ENCODE measurements at regions not wholly inside any gene's neighbourhood (a gene's known extent, or its start where the extent isn't known, plus 50 kb on each side); places are given as distances from the start of the nearest gene placed in this dataset.

DNA sequence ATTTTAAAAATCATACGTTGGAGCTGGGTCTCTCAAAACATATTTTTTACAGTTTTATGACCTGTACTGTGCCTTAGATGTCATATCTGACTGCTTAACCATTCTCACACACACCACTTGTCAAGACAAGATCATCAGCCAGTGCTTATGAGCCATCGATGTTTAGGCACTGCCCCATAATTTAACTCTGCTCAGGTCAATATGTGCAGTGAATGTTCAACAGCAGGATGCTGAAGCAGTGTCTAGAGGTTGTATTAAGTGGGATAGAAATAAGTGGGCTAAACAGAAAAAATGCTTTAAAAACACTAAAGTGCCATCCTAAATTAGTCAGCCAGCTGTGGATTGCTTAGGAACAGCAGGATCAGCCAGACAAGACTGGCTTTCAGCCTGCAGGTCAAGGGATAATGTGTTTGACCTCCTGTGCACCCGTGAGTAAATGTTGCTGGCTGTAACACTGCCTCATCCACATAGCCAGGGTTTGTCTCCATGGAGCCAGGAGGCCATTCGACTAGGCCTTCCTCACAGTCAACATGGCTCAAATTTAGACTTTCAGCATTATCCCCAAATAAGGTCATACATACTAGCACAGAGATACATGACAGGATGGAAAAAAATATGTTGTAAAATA, 139.0 kb upstream of the NXPH2 start:
- ChIA-PET CTCF (no interaction called here), POLR2A (no interaction called here)
- Histone ChIP-seq H3K27me3 (ENCODE audit: control insufficient read depth, insufficient read depth, low read length) (no peaks in the 10 kb centered on the region), H3K4me3 (ENCODE audit: low read depth, low read length) (no peak overlapping the region), H3K9me3 (ENCODE audit: control insufficient read depth, insufficient read depth, low read length) (peaks cover 19% of the 10 kb centered on the region), H3K27ac (ENCODE audit: low read depth, low read length) (no peak overlapping the region)
- TF ChIP-seq, protein P1, sequence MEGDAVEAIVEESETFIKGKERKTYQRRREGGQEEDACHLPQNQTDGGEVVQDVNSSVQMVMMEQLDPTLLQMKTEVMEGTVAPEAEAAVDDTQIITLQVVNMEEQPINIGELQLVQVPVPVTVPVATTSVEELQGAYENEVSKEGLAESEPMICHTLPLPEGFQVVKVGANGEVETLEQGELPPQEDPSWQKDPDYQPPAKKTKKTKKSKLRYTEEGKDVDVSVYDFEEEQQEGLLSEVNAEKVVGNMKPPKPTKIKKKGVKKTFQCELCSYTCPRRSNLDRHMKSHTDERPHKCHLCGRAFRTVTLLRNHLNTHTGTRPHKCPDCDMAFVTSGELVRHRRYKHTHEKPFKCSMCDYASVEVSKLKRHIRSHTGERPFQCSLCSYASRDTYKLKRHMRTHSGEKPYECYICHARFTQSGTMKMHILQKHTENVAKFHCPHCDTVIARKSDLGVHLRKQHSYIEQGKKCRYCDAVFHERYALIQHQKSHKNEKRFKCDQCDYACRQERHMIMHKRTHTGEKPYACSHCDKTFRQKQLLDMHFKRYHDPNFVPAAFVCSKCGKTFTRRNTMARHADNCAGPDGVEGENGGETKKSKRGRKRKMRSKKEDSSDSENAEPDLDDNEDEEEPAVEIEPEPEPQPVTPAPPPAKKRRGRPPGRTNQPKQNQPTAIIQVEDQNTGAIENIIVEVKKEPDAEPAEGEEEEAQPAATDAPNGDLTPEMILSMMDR (IDR thresholded peaks at IDR 0.05; ENCODE audit: low read depth, low read length): no peak
- DNase-seq (ENCODE audit: low read depth, low spot score): no peak

DNA sequence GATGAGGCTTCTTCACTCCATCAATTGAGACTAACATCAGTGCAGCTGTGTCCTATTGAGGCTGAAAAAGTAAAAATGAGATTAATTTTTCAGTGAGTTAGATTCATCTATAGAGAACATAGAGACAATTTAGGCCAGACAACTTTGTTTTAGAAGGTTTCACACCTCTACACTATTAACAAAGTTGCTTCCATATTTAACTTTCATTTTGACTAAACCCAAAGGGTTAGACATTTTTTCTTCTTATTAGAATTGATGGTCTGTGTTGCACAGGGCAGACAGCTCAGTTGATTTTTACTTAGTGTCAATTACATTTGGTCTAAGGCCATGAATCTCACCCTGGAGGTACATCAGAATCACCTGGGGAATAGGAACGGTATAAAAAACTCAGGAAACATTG, 130.2 kb upstream of the NXPH2 start:
- no peaks in the 10 kb centered on the region for H3K9me3 ChIP-seq (ENCODE audit: control insufficient read depth, insufficient read depth, low read length)
- ChIA-PET POLR2A (no interaction called here), CTCF (no interaction called here)
- H3K27me3 ChIP-seq (ENCODE audit: control insufficient read depth, insufficient read depth, low read length): no peaks in the 10 kb centered on the region
- no peak overlapping the region for H3K4me3 ChIP-seq (ENCODE audit: low read depth, low read length)
- TF ChIP-seq, protein P1 (IDR thresholded peaks at IDR 0.05; ENCODE audit: low read depth, low read length): no peak
- no peak overlapping the region for H3K27ac ChIP-seq (ENCODE audit: low read depth, low read length)
- DNase-seq (ENCODE audit: low read depth, low spot score): no peak

DNA sequence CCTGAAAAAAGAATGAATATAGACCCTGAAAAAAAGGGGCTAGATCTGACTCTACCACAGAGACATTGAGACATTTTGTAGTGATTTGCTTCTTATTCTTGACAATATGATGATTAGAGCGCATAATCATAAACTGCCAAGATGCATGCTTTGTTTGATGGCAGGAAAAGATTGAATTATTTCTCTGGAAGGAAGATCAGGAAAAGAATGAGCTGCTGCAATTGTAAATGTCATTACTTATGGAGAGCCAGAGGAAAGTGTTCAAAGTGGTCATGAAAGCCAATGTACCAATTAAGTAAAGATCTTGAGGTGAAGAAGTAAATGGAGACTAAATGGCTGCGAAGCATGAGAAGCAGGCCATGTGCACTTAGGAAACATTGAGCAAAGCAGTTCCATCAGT, 126.4 kb upstream of the NXPH2 start:
- H3K27me3 ChIP-seq (ENCODE audit: control insufficient read depth, insufficient read depth, low read length): no peaks in the 10 kb centered on the region
- ChIA-PET POLR2A (no interaction called here), CTCF (no interaction called here)
- TF ChIP-seq, protein P1 (IDR thresholded peaks at IDR 0.05; ENCODE audit: low read depth, low read length): no peak
- no peak overlapping the region for H3K4me3 ChIP-seq (ENCODE audit: low read depth, low read length)
- H3K27ac ChIP-seq (ENCODE audit: low read depth, low read length): no peak overlapping the region
- no peak for DNase-seq (ENCODE audit: low read depth, low spot score)
- peaks cover 11% of the 10 kb centered on the region for H3K9me3 ChIP-seq (ENCODE audit: control insufficient read depth, insufficient read depth, low read length)

DNA sequence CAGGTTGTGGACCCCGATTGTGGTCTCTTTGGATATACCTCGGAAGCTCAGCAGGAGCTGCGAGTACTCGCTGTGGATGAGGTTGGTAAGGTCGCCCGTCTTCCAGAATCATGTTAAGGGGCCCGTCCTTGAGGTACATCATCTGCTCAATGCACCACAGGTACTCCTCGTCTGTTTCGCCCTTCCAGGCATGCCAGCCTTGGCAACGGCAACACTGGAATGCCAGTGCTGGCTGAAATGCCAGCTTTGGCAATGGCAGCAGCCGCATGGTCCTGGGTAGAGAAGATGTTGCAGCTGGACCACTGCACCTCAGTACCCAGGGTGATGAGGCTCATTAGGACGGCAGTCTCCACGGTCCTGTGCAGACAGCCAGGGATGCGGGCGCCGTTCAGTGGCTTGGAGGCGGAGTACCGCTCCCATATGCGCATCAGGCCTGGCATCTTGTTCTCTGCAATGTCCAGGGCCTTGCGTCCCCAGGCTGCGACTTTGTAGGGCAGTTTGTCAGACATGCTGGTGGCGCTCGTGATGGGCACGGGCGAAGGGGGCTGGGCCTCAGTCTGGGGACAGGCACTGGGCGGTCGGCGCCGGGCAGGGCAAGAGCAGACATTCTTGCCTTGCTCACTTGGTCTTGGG, 122.2 kb upstream of the NXPH2 start:
- Histone ChIP-seq H3K27ac (ENCODE audit: low read depth, low read length) (no peak overlapping the region), H3K9me3 (ENCODE audit: control insufficient read depth, insufficient read depth, low read length) (peaks cover 21% of the 10 kb centered on the region), H3K4me3 (ENCODE audit: low read depth, low read length) (no peak overlapping the region), H3K27me3 (ENCODE audit: control insufficient read depth, insufficient read depth, low read length) (no peaks in the 10 kb centered on the region)
- DNase-seq (ENCODE audit: low read depth, low spot score): no peak
- CTCF ChIA-PET: no interaction called here
- POLR2A ChIA-PET: no interaction called here
- TF ChIP-seq, protein P1 (IDR thresholded peaks at IDR 0.05; ENCODE audit: low read depth, low read length): no peak

DNA sequence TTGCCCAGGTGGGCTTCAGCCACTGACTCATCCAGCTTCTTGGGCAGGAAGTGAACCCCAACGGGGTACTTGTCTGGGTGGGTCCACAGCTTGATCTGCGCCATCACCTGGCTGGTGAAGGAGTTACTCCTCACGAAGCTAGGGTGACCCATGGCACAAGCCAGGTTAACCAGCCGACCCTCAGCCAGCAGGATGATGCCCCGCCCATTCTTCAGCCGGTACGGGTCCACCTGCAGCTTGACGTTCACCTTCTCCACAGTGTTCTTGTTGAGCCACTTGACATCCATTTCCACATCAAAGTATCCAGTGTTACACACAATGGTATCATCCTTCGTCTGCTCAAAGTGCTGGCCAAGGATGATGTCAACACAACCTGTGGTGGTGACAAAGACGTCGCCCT, 121.3 kb upstream of the NXPH2 start:
- Histone ChIP-seq H3K9me3 (ENCODE audit: control insufficient read depth, insufficient read depth, low read length) (peaks cover 25% of the 10 kb centered on the region), H3K27me3 (ENCODE audit: control insufficient read depth, insufficient read depth, low read length) (no peaks in the 10 kb centered on the region), H3K27ac (ENCODE audit: low read depth, low read length) (no peak overlapping the region), H3K4me3 (ENCODE audit: low read depth, low read length) (no peak overlapping the region)
- no peak for DNase-seq (ENCODE audit: low read depth, low spot score)
- CTCF ChIA-PET: no interaction called here
- POLR2A ChIA-PET: no interaction called here
- TF ChIP-seq, protein P1 (IDR thresholded peaks at IDR 0.05; ENCODE audit: low read depth, low read length): no peak
